Activated naive CD4-positive, alpha-beta T cell treated with anti-CD3 and anti-CD28 coated beads, Interleukin-2, amount 50 U/mL, for 24 hours (primary cell): ENCODE measurements at regions not wholly inside any gene's neighbourhood (a gene's known extent, or its start where the extent isn't known, plus 50 kb on each side); places are given as distances from the start of the nearest gene placed in this dataset.

ENCODE experiments used
- H3K27ac Mint-ChIP-seq: one replicate; pipeline ENCODE4 v1.8.0; 2021; ENCODE audit warnings: mild to moderate bottlenecking, mixed read lengths
- H3K27me3 Mint-ChIP-seq: one replicate; pipeline ENCODE4 v1.8.0; 2021; ENCODE audit warnings: mixed read lengths
- H3K36me3 Mint-ChIP-seq: one replicate; pipeline ENCODE4 v1.8.0; 2021; ENCODE audit warnings: mixed read lengths
- H3K4me1 Mint-ChIP-seq: one replicate; pipeline ENCODE4 v1.8.0; 2021; ENCODE audit warnings: mixed read lengths
- H3K4me3 Mint-ChIP-seq: one replicate; pipeline ENCODE4 v1.8.0; 2021; ENCODE audit warnings: mild to moderate bottlenecking, mixed read lengths
- H3K9me3 Mint-ChIP-seq: one replicate; pipeline ENCODE4 v1.8.0; 2021; ENCODE audit warnings: mixed read lengths

GRCh38 chrX:8897259-8897658 lies 96.1 kb upstream of the FAM9A start:
- Mint-ChIP-seq H3K27ac (no peak overlapping the region), H3K36me3 (no peaks in the 10 kb centered on the region)

GRCh38 chrX:8890794-8891193 lies 89.6 kb upstream of the FAM9A start:
- H3K27ac Mint-ChIP-seq, result no peak overlapping the region
- H3K36me3 Mint-ChIP-seq, result no peaks in the 10 kb centered on the region
- peaks cover 4% of the 10 kb centered on the region for H3K4me1 Mint-ChIP-seq
- H3K9me3 Mint-ChIP-seq, result peaks cover 8% of the 10 kb centered on the region
- H3K4me3 Mint-ChIP-seq, result no peak overlapping the region
- peaks cover 2% of the 10 kb centered on the region for H3K27me3 Mint-ChIP-seq

More at GRCh38 chrX:8897259-8897658, 96.1 kb upstream of the FAM9A start:
- no peak overlapping the region for H3K4me3 Mint-ChIP-seq
- H3K27me3 Mint-ChIP-seq, result peaks cover 2% of the 10 kb centered on the region
- peaks cover 4% of the 10 kb centered on the region for H3K9me3 Mint-ChIP-seq
- H3K4me1 Mint-ChIP-seq, result no peaks in the 10 kb centered on the region

- Mint-ChIP-seq H3K4me1 (peaks cover 4% of the 10 kb centered on the region), H3K27ac (no peak overlapping the region), H3K4me3 (no peak overlapping the region), H3K36me3 (no peaks in the 10 kb centered on the region), H3K27me3 (peaks cover 2% of the 10 kb centered on the region), H3K9me3 (peaks cover 4% of the 10 kb centered on the region)
Observed at GRCh38 chrX:8887004-8887403, 85.8 kb upstream of the FAM9A start.

- H3K36me3 Mint-ChIP-seq, result no peaks in the 10 kb centered on the region
- H3K4me3 Mint-ChIP-seq, result no peak overlapping the region
- H3K27me3 Mint-ChIP-seq, result peaks cover 2% of the 10 kb centered on the region
- H3K4me1 Mint-ChIP-seq, result no peaks in the 10 kb centered on the region
- H3K9me3 Mint-ChIP-seq, result no peaks in the 10 kb centered on the region
- H3K27ac Mint-ChIP-seq, result no peak overlapping the region
Observed at GRCh38 chrX:8879750-8880149, 78.6 kb upstream of the FAM9A start.

- Mint-ChIP-seq H3K27me3 (no peaks in the 10 kb centered on the region), H3K4me1 (no peaks in the 10 kb centered on the region), H3K4me3 (no peak overlapping the region), H3K36me3 (no peaks in the 10 kb centered on the region), H3K9me3 (no peaks in the 10 kb centered on the region), H3K27ac (no peak overlapping the region)
Observed at GRCh38 chrX:8873956-8874355, 72.8 kb upstream of the FAM9A start.

- Mint-ChIP-seq H3K27me3 (no peaks in the 10 kb centered on the region), H3K4me1 (no peaks in the 10 kb centered on the region), H3K4me3 (no peak overlapping the region), H3K36me3 (no peaks in the 10 kb centered on the region), H3K9me3 (no peaks in the 10 kb centered on the region), H3K27ac (no peak overlapping the region)
Observed at GRCh38 chrX:8873102-8873501, 71.9 kb upstream of the FAM9A start.

GRCh38 chrX:8870411-8870810 lies 69.2 kb upstream of the FAM9A start:
- Mint-ChIP-seq H3K9me3 (no peaks in the 10 kb centered on the region), H3K36me3 (no peaks in the 10 kb centered on the region), H3K27ac (no peak overlapping the region), H3K27me3 (no peaks in the 10 kb centered on the region), H3K4me1 (no peaks in the 10 kb centered on the region), H3K4me3 (no peak overlapping the region)

GRCh38 chrX:8869812-8870211 lies 68.6 kb upstream of the FAM9A start:
- H3K36me3 Mint-ChIP-seq, result no peaks in the 10 kb centered on the region
- no peak overlapping the region for H3K4me3 Mint-ChIP-seq
- no peaks in the 10 kb centered on the region for H3K9me3 Mint-ChIP-seq
- H3K4me1 Mint-ChIP-seq, result no peaks in the 10 kb centered on the region
- H3K27ac Mint-ChIP-seq, result no peak overlapping the region
- no peaks in the 10 kb centered on the region for H3K27me3 Mint-ChIP-seq

GRCh38 chrX:8868906-8869305 lies 67.7 kb upstream of the FAM9A start:
- H3K4me1 Mint-ChIP-seq, result no peaks in the 10 kb centered on the region
- H3K27me3 Mint-ChIP-seq, result no peaks in the 10 kb centered on the region
- no peak overlapping the region for H3K27ac Mint-ChIP-seq
- no peaks in the 10 kb centered on the region for H3K9me3 Mint-ChIP-seq
- H3K4me3 Mint-ChIP-seq, result no peak overlapping the region
- no peaks in the 10 kb centered on the region for H3K36me3 Mint-ChIP-seq

GRCh38 chrX:8868070-8868773 lies 67.0 kb upstream of the FAM9A start:
- H3K27ac Mint-ChIP-seq, result no peak overlapping the region
- no peaks in the 10 kb centered on the region for H3K27me3 Mint-ChIP-seq
- H3K9me3 Mint-ChIP-seq, result no peaks in the 10 kb centered on the region
- H3K4me3 Mint-ChIP-seq, result no peak overlapping the region
- H3K4me1 Mint-ChIP-seq, result no peaks in the 10 kb centered on the region
- no peaks in the 10 kb centered on the region for H3K36me3 Mint-ChIP-seq

- Mint-ChIP-seq H3K27ac (no peak overlapping the region), H3K4me1 (no peaks in the 10 kb centered on the region), H3K9me3 (no peaks in the 10 kb centered on the region), H3K36me3 (no peaks in the 10 kb centered on the region), H3K4me3 (no peak overlapping the region), H3K27me3 (no peaks in the 10 kb centered on the region)
Observed at GRCh38 chrX:8867406-8867805, 66.2 kb upstream of the FAM9A start.

GRCh38 chrX:8864161-8864560 lies 63.0 kb upstream of the FAM9A start:
- H3K4me3 Mint-ChIP-seq, result no peak overlapping the region
- no peaks in the 10 kb centered on the region for H3K9me3 Mint-ChIP-seq
- no peaks in the 10 kb centered on the region for H3K36me3 Mint-ChIP-seq
- H3K4me1 Mint-ChIP-seq, result no peaks in the 10 kb centered on the region
- H3K27me3 Mint-ChIP-seq, result peaks cover 4% of the 10 kb centered on the region
- H3K27ac Mint-ChIP-seq, result no peak overlapping the region

- H3K4me1 Mint-ChIP-seq, result no peaks in the 10 kb centered on the region
- no peak overlapping the region for H3K27ac Mint-ChIP-seq
- H3K27me3 Mint-ChIP-seq, result peaks cover 4% of the 10 kb centered on the region
- no peaks in the 10 kb centered on the region for H3K36me3 Mint-ChIP-seq
- no peak overlapping the region for H3K4me3 Mint-ChIP-seq
- no peaks in the 10 kb centered on the region for H3K9me3 Mint-ChIP-seq
Observed at GRCh38 chrX:8861908-8862307, 60.7 kb upstream of the FAM9A start.

GRCh38 chrX:8851231-8851886 lies 50.2 kb upstream of the FAM9A start:
- no peaks in the 10 kb centered on the region for H3K36me3 Mint-ChIP-seq
- no peaks in the 10 kb centered on the region for H3K4me1 Mint-ChIP-seq
- H3K9me3 Mint-ChIP-seq, result no peaks in the 10 kb centered on the region
- no peak overlapping the region for H3K27ac Mint-ChIP-seq
- no peaks in the 10 kb centered on the region for H3K27me3 Mint-ChIP-seq
- H3K4me3 Mint-ChIP-seq, result no peak overlapping the region
